CD4-positive, alpha-beta T cell (primary cell): ENCODE measurements at regions not wholly inside any gene's neighbourhood (a gene's known extent, or its start where the extent isn't known, plus 50 kb on each side); places are given as distances from the start of the nearest gene placed in this dataset.

Experiments used
- ATAC-seq: fragments of 200-7000 bp; cut with Tn5 transposase; one replicate; pipeline ENCODE4 v1.10.0; 2022; ENCODE audit warnings: mild to moderate bottlenecking; ENCODE audit not compliant: poor library complexity
- CTCF ChIA-PET: fragments of 350-600 bp; sonication (Branson Sonifier 250); formaldehyde crosslinking; loops from one replicate; lab custom pipeline; 2021; ENCODE audit warnings: antibody characterized with exemption, inconsistent platforms; lab: Charles Lee
- POLR2A ChIA-PET: fragments of 350-600 bp; sonication (Branson Sonifier 250); formaldehyde crosslinking; loops from one replicate; lab custom pipeline; 2021; ENCODE audit warnings: antibody characterized with exemption, inconsistent platforms; lab: Charles Lee
- DNase-seq, 14 experiments: peaks; one replicate each; pipeline ENCODE4 v3.0.0-alpha.2; 2013 to 2020; ENCODE audit warnings: mixed read lengths in 2 of 14
- H3K27ac ChIP-seq, 2 donors: one replicate each; pipeline versions ENCODE4 v1.5.1 to v1.7.0; 2013; ENCODE audit warnings: low read length in 2 of 2, low read depth in 1 of 2, mild to moderate bottlenecking in 1 of 2
- H3K27me3 ChIP-seq, 2 experiments: 1 replicate in 1 of 2; 2 replicates in 1 of 2; pipeline versions ENCODE4 v1.6.1 to v1.7.0; 2013; ENCODE audit warnings: low read length in 2 of 2, control low read depth in 1 of 2, mild to moderate bottlenecking in 1 of 2, moderate library complexity in 1 of 2; ENCODE audit not compliant: insufficient read depth in 2 of 2, control insufficient read depth in 1 of 2
- H3K36me3 ChIP-seq: one replicate; pipeline ENCODE4 v1.6.1; 2013; ENCODE audit warnings: low read length, control low read depth; ENCODE audit not compliant: insufficient read depth
- H3K4me1 ChIP-seq: one replicate; pipeline ENCODE4 v1.6.1; 2013; ENCODE audit warnings: low read length, control low read depth; ENCODE audit not compliant: insufficient read depth
- H3K4me3 ChIP-seq: one replicate; pipeline ENCODE4 v1.5.1; 2013; ENCODE audit warnings: mild to moderate bottlenecking, low read length, moderate library complexity
- H3K9me3 ChIP-seq, 2 experiments: 1 replicate in 1 of 2; 2 replicates in 1 of 2; pipeline versions ENCODE4 v1.6.1 to v1.7.0; 2013; ENCODE audit warnings: low read length in 2 of 2, mild to moderate bottlenecking in 2 of 2, control low read depth in 1 of 2, moderate library complexity in 1 of 2; ENCODE audit not compliant: control insufficient read depth in 1 of 2, insufficient read depth in 1 of 2
- H3K27ac Mint-ChIP-seq: one replicate; pipeline ENCODE4 v1.8.0; 2020; ENCODE audit warnings: mixed read lengths
- H3K27me3 Mint-ChIP-seq: one replicate; pipeline ENCODE4 v1.8.0; 2021; ENCODE audit warnings: mixed read lengths
- H3K36me3 Mint-ChIP-seq: one replicate; pipeline ENCODE4 v1.8.0; 2021; ENCODE audit warnings: low read depth, mixed read lengths
- H3K4me1 Mint-ChIP-seq: one replicate; pipeline ENCODE4 v1.8.0; 2021; ENCODE audit warnings: low read depth, mixed read lengths
- H3K4me3 Mint-ChIP-seq: one replicate; pipeline ENCODE4 v1.8.0; 2020; ENCODE audit warnings: mild to moderate bottlenecking, mixed read lengths
- H3K9me3 Mint-ChIP-seq: one replicate; pipeline ENCODE4 v1.8.0; 2020; ENCODE audit warnings: mixed read lengths
- intact Hi-C, 2 experiments: fragments of 100-400 bp; cut with DNase I in 1 of 2; cut with micrococcal nuclease in 1 of 2; formaldehyde crosslinking; loops; one replicate each; pipeline versions ENCODE4 v1.15.1 to v1.9.0; 2023 to 2025; cut with DNase I, micrococcal nuclease
- TF ChIP-seq, protein P1 (sequence below): fragments of 200-600 bp; IDR thresholded peaks from one replicate; pipeline ENCODE4 v1.8.0; 2022; ENCODE audit warnings: antibody characterized with exemption, mild to moderate bottlenecking

- Histone ChIP-seq H3K27ac (no peak overlapping the region), H3K27me3 (no peaks in the 10 kb centered on the region), H3K36me3 (no peaks in the 10 kb centered on the region), H3K9me3 (no peaks in the 10 kb centered on the region), H3K4me3 (no peak overlapping the region), H3K4me1 (no peaks in the 10 kb centered on the region)
- Mint-ChIP-seq H3K4me3 (no peak overlapping the region), H3K36me3 (no peaks in the 10 kb centered on the region), H3K27ac (no peak overlapping the region), H3K9me3 (peaks cover 3% of the 10 kb centered on the region), H3K4me1 (no peaks in the 10 kb centered on the region), H3K27me3 (no peaks in the 10 kb centered on the region)
- TF ChIP-seq, protein P1, sequence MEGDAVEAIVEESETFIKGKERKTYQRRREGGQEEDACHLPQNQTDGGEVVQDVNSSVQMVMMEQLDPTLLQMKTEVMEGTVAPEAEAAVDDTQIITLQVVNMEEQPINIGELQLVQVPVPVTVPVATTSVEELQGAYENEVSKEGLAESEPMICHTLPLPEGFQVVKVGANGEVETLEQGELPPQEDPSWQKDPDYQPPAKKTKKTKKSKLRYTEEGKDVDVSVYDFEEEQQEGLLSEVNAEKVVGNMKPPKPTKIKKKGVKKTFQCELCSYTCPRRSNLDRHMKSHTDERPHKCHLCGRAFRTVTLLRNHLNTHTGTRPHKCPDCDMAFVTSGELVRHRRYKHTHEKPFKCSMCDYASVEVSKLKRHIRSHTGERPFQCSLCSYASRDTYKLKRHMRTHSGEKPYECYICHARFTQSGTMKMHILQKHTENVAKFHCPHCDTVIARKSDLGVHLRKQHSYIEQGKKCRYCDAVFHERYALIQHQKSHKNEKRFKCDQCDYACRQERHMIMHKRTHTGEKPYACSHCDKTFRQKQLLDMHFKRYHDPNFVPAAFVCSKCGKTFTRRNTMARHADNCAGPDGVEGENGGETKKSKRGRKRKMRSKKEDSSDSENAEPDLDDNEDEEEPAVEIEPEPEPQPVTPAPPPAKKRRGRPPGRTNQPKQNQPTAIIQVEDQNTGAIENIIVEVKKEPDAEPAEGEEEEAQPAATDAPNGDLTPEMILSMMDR, result no peak
- intact Hi-C loops, result no loop called here
- ATAC-seq, result no peak
- no peak for DNase-seq
- ChIA-PET CTCF (no interaction called here), POLR2A (no interaction called here)
These were observed 681.7 kb upstream of the ADAMTS5 start for GRCh38 chr21:27648560-27648959.

GRCh38 chr21:27647921-27648320, 681.0 kb upstream of the ADAMTS5 start:
- Mint-ChIP-seq H3K27ac (no peak overlapping the region), H3K4me1 (no peaks in the 10 kb centered on the region), H3K4me3 (no peak overlapping the region), H3K9me3 (peaks cover 3% of the 10 kb centered on the region), H3K36me3 (no peaks in the 10 kb centered on the region), H3K27me3 (no peaks in the 10 kb centered on the region)
- Histone ChIP-seq H3K27me3 (no peaks in the 10 kb centered on the region), H3K36me3 (no peaks in the 10 kb centered on the region), H3K4me1 (no peaks in the 10 kb centered on the region), H3K9me3 (no peaks in the 10 kb centered on the region), H3K27ac (no peak overlapping the region), H3K4me3 (no peak overlapping the region)
- no peak for DNase-seq
- intact Hi-C loops, result no loop called here
- CTCF ChIA-PET, result no interaction called here
- no peak for ATAC-seq
- TF ChIP-seq, protein P1, result no peak
- POLR2A ChIA-PET, result no interaction called here

- no peak overlapping the region for H3K4me3 Mint-ChIP-seq
- TF ChIP-seq, protein P1, result no peak
- ATAC-seq (no peak), DNase-seq (no peak)
- ChIA-PET POLR2A (no interaction called here), CTCF (no interaction called here)
- no peaks in the 10 kb centered on the region for H3K27me3 Mint-ChIP-seq
- H3K9me3 ChIP-seq, result no peaks in the 10 kb centered on the region
- no peaks in the 10 kb centered on the region for H3K36me3 Mint-ChIP-seq
- no peaks in the 10 kb centered on the region for H3K4me1 ChIP-seq
- peaks cover 3% of the 10 kb centered on the region for H3K9me3 Mint-ChIP-seq
- no peak overlapping the region for H3K27ac ChIP-seq
- H3K27me3 ChIP-seq, result no peaks in the 10 kb centered on the region
- intact Hi-C loops, result no loop called here
- H3K4me1 Mint-ChIP-seq, result no peaks in the 10 kb centered on the region
- H3K27ac Mint-ChIP-seq, result no peak overlapping the region
- no peak overlapping the region for H3K4me3 ChIP-seq
- no peaks in the 10 kb centered on the region for H3K36me3 ChIP-seq
These were observed 680.5 kb upstream of the ADAMTS5 start for GRCh38 chr21:27647401-27647800.
